ENCODE measurements at regions not wholly inside any gene's neighbourhood (a gene's known extent, or its start where the extent isn't known, plus 50 kb on each side); places are given as distances from the start of the nearest gene placed in this dataset.
"Not testable (repeated sequence)": the region's sequence is repeated elsewhere in the genome, so short reads cannot be mapped to it uniquely, and the experiment has no call there.

DNA sequence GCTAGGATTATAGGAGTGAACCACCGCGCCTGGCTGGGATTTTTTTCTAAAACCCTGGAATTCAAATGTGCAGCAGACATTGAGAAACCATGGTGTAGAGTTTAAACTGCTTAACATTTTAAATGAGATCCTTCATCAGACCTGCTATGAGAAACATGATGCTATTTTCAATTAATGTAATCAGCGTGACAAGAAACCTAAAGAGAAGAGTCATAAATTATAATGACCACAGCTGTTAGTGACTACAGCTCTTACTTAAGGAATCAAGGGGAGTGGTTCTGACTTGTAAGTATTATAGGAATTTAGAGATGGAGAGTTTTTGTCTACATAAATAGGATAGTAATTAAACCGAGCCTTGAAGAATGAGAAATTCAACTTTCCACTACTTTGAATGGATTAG, 170.6 kb downstream of the BARX2 start:
- H3K36me3 Mint-ChIP-seq, result no peaks in the 10 kb centered on the region
- H3K27ac Mint-ChIP-seq, result no peak overlapping the region
- Histone ChIP-seq H3K79me2 (ENCODE audit: low read depth) (no peaks in the 10 kb centered on the region), H3K27me3 (no peaks in the 10 kb centered on the region), H3K9me3 (ENCODE audit: low read depth) (no peaks in the 10 kb centered on the region), H3K4me2 (no peak overlapping the region), H3K36me3 (no peaks in the 10 kb centered on the region), H3K27ac (no peak overlapping the region), H3K4me1 (no peaks in the 10 kb centered on the region), H3K9ac (no peak overlapping the region), H3K4me3 (no peak overlapping the region), H3F3A (ENCODE audit: low read depth) (no peaks in the 10 kb centered on the region), H2AFZ (replicated peaks) (no peak overlapping the region), H4K20me1 (ENCODE audit: low read depth) (no peaks in the 10 kb centered on the region)
- H3K9me3 Mint-ChIP-seq, result peaks cover 16% of the 10 kb centered on the region
- H3K27me3 Mint-ChIP-seq (ENCODE audit: insufficient read depth, low read depth), result no peaks in the 10 kb centered on the region
- TF ChIP-seq EZH2 (IDR thresholded peaks at IDR 0.05) (no peak), EZH2phosphoT487 (IDR thresholded peaks at IDR 0.05) (no peak)
- H3K4me1 Mint-ChIP-seq, result no peaks in the 10 kb centered on the region
- H3K4me3 Mint-ChIP-seq, result no peak overlapping the region
- DNase-seq (ENCODE audit: low spot score), result no peak

DNA sequence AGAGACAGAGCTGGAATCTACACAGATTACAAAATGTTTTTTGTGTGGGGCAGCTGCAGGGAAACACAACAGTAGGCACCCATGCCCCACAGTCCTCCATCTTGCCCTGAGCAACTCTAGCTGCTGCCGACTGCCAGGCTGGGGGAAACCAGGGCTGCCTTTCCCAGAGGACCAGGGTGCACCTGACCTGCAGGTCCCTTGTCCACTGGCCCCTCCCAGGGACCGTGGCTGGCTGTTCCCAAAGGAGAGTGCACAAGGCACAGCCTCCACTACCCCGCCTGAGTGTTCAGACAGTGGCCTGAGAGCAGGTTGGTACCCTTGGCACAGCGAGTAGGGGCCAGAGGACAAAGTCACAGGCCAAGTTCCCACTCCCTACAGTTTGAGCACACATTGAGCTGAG, 181.8 kb downstream of the BARX2 start:
- Histone ChIP-seq H3K4me2 (no peak overlapping the region), H4K20me1 (ENCODE audit: low read depth) (no peaks in the 10 kb centered on the region), H3K79me2 (ENCODE audit: low read depth) (no peaks in the 10 kb centered on the region), H3K27ac (no peak overlapping the region), H3K9ac (no peak overlapping the region), H2AFZ (replicated peaks) (no peak overlapping the region), H3K36me3 (no peaks in the 10 kb centered on the region), H3K27me3 (no peaks in the 10 kb centered on the region), H3K4me1 (no peaks in the 10 kb centered on the region), H3K9me3 (ENCODE audit: low read depth) (no peaks in the 10 kb centered on the region), H3F3A (ENCODE audit: low read depth) (no peaks in the 10 kb centered on the region), H3K4me3 (no peak overlapping the region)
- no peaks in the 10 kb centered on the region for H3K4me1 Mint-ChIP-seq
- TF ChIP-seq EZH2phosphoT487 (IDR thresholded peaks at IDR 0.05), result no peak
- TF ChIP-seq CTCF (IDR thresholded peaks at IDR 0.05), result no peak
- TF ChIP-seq EZH2 (IDR thresholded peaks at IDR 0.05), result no peak
- no peak for DNase-seq (ENCODE audit: low spot score)
- no peaks in the 10 kb centered on the region for H3K36me3 Mint-ChIP-seq
- H3K27ac Mint-ChIP-seq, result no peak overlapping the region
- H3K27me3 Mint-ChIP-seq (ENCODE audit: insufficient read depth, low read depth), result no peaks in the 10 kb centered on the region
- peaks cover 13% of the 10 kb centered on the region for H3K9me3 Mint-ChIP-seq
- no peak overlapping the region for H3K4me3 Mint-ChIP-seq

DNA sequence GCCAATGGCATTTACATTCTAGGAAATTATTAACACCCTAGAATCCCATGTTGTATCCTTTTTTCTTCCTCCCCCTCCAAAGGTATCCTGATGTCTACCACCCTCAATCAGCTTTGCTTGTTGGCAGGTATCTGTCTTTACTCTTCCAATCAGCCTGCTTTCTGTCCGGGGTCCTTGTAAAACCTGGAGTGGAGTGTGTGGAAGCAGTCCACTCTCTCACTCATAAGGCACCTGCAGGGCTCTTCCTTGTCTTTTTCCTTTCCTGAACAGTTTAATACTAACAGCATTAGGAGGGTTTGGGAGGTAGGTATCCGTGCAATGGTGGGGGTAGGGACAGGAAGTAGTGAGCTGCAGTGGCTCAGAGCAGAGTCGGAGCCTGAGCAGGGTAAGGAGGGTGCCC, 193.4 kb downstream of the BARX2 start:
- no peaks in the 10 kb centered on the region for H3K4me1 Mint-ChIP-seq
- Histone ChIP-seq H3K4me3 (no peak overlapping the region), H3K36me3 (no peaks in the 10 kb centered on the region), H4K20me1 (ENCODE audit: low read depth) (no peaks in the 10 kb centered on the region), H3K4me2 (no peak overlapping the region), H3K27ac (no peak overlapping the region), H3K79me2 (ENCODE audit: low read depth) (no peaks in the 10 kb centered on the region), H3K9me3 (ENCODE audit: low read depth) (no peaks in the 10 kb centered on the region), H3K4me1 (no peaks in the 10 kb centered on the region), H3K9ac (no peak overlapping the region), H3K27me3 (no peaks in the 10 kb centered on the region), H3F3A (ENCODE audit: low read depth) (no peaks in the 10 kb centered on the region), H2AFZ (replicated peaks) (no peak overlapping the region)
- TF ChIP-seq EZH2phosphoT487 (IDR thresholded peaks at IDR 0.05), result no peak
- no peak for TF ChIP-seq CTCF (IDR thresholded peaks at IDR 0.05)
- TF ChIP-seq EZH2 (IDR thresholded peaks at IDR 0.05), result no peak
- no peaks in the 10 kb centered on the region for H3K27me3 Mint-ChIP-seq (ENCODE audit: insufficient read depth, low read depth)
- no peak overlapping the region for H3K4me3 Mint-ChIP-seq
- H3K36me3 Mint-ChIP-seq, result no peaks in the 10 kb centered on the region
- DNase-seq (ENCODE audit: low spot score), result no peak
- peaks cover 16% of the 10 kb centered on the region for H3K9me3 Mint-ChIP-seq
- H3K27ac Mint-ChIP-seq, result no peak overlapping the region

GRCh38 chr11:129572667-129573066, 197.0 kb downstream of the BARX2 start:
- not testable (repeated sequence) for H3K4me1 ChIP-seq; H3K4me2 ChIP-seq; H3K27me3 Mint-ChIP-seq (ENCODE audit: insufficient read depth, low read depth); H3K79me2 ChIP-seq (ENCODE audit: low read depth); DNase-seq (ENCODE audit: low spot score); H3K36me3 ChIP-seq; H3K4me1 Mint-ChIP-seq; H3K36me3 Mint-ChIP-seq; H3F3A ChIP-seq (ENCODE audit: low read depth); H3K27ac ChIP-seq; H2AFZ ChIP-seq (replicated peaks); H4K20me1 ChIP-seq (ENCODE audit: low read depth); H3K4me3 ChIP-seq; H3K27ac Mint-ChIP-seq; H3K27me3 ChIP-seq; H3K9ac ChIP-seq; H3K9me3 ChIP-seq (ENCODE audit: low read depth); H3K4me3 Mint-ChIP-seq
- peaks cover 19% of the 10 kb centered on the region for H3K9me3 Mint-ChIP-seq

Measured in neural progenitor cell (in vitro differentiated cells).